ENCODE measurements at regions not wholly inside any gene's neighbourhood (a gene's known extent, or its start where the extent isn't known, plus 50 kb on each side); places are given as distances from the start of the nearest gene placed in this dataset.

DNA sequence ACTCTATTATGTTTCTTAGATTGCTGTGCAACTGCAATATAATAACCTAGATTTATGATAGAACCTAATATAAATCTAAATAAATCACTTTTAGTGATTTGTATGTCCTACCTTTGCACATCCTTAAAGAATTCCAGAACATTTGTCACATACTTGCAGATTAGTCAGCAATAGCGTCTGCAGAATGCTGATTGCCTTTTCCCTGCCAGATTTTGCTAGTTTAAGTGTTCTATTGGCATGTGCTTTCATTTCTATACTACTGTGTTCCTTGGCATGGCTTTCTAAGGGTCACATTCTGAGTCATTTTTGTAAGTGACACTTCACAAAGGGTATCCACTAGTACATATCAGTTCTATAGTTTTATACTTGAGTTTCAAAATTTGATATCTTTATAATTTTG is 303.1 kb upstream of the GIMD1 start:
- Histone ChIP-seq H3K27ac (ENCODE audit: low read depth, low read length) (no peak overlapping the region), H3K36me3 (ENCODE audit: insufficient read depth, low read length) (no peaks in the 10 kb centered on the region), H3K9me3 (ENCODE audit: low read length) (no peaks in the 10 kb centered on the region), H3K9ac (ENCODE audit: low read length) (no peak overlapping the region), H3K4me3 (ENCODE audit: low read depth in 1 of 2, low read length in 2 of 2) (no peak overlapping the region), H3K4me1 (ENCODE audit: insufficient read depth, low read length) (peaks cover 5% of the 10 kb centered on the region), H3K27me3 (ENCODE audit: control insufficient read depth in 1 of 2, insufficient read depth in 2 of 2, low read length in 2 of 2) (no peaks in the 10 kb centered on the region)

DNA sequence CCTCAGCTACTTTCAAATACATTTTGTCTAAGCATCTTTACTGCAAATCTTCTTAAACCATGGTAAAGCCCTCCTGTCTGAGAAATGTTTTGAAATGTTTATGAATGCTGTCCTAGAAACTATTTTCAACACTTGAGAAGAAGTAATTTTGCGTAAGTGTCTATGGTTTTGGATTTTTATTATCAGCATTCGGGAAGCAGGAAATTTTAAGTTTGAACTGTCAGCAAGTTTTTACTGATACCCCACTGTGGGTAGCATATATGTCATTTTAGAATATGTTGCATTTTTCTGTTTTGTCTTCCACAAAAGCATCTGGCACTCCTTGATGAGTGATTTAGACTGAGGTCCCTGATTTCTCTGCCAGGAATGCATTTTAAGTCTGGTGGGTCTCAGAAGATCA is 302.4 kb upstream of the GIMD1 start:
- Histone ChIP-seq H3K4me1 (ENCODE audit: insufficient read depth, low read length) (peaks cover 5% of the 10 kb centered on the region), H3K4me3 (ENCODE audit: low read depth in 1 of 2, low read length in 2 of 2) (no peak overlapping the region), H3K9me3 (ENCODE audit: low read length) (no peaks in the 10 kb centered on the region), H3K36me3 (ENCODE audit: insufficient read depth, low read length) (no peaks in the 10 kb centered on the region), H3K9ac (ENCODE audit: low read length) (no peak overlapping the region), H3K27ac (ENCODE audit: low read depth, low read length) (no peak overlapping the region), H3K27me3 (ENCODE audit: control insufficient read depth in 1 of 2, insufficient read depth in 2 of 2, low read length in 2 of 2) (no peaks in the 10 kb centered on the region)

DNA sequence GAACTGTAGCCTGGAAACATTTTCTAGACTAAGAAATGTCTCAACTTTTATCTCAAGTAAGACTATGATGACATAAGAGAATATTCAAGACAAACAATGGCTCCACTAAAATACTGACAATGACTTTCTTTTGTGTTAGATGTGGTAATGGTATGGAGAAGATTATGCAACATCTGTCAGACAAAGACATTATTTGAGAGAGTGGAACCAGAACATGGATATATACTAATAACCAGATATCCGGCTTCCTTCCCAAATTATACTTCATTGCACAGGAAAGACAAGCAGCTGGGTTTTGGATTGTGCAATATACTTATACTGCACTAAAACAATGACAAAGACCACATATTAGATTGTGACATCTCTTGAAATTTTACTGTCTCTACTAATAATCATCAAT is 290.8 kb upstream of the GIMD1 start:
- Histone ChIP-seq H3K27ac (ENCODE audit: low read depth, low read length) (no peak overlapping the region), H3K36me3 (ENCODE audit: insufficient read depth, low read length) (no peaks in the 10 kb centered on the region), H3K4me1 (ENCODE audit: insufficient read depth, low read length) (no peaks in the 10 kb centered on the region), H3K9ac (ENCODE audit: low read length) (no peak overlapping the region), H3K9me3 (ENCODE audit: low read length) (no peaks in the 10 kb centered on the region), H3K4me3 (ENCODE audit: low read depth in 1 of 2, low read length in 2 of 2) (no peak overlapping the region), H3K27me3 (ENCODE audit: control insufficient read depth in 1 of 2, insufficient read depth in 2 of 2, low read length in 2 of 2) (no peaks in the 10 kb centered on the region)

DNA sequence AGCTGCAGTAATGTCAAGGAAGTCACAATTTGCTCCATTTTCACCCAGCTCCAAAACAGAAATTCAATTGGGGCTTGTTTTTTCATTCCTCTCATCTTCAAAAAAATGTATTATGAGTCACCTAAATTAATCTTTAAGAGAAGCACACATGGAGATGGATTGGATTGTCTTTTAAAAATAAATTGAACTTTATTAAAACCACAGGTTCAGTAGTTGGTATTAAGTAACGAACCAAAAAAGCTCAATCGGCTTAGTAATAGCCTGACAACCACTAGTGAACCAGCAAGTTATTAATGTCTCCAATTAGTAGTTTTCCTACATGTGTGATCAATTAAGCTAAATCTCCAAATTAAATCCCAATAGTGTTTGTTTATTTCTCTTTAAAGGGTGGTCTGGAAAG is 283.5 kb upstream of the GIMD1 start:
- Histone ChIP-seq H3K9me3 (ENCODE audit: low read length) (no peaks in the 10 kb centered on the region), H3K27ac (ENCODE audit: low read depth, low read length) (no peak overlapping the region), H3K4me1 (ENCODE audit: insufficient read depth, low read length) (no peaks in the 10 kb centered on the region), H3K4me3 (ENCODE audit: low read depth in 1 of 2, low read length in 2 of 2) (no peak overlapping the region), H3K9ac (ENCODE audit: low read length) (no peak overlapping the region), H3K36me3 (ENCODE audit: insufficient read depth, low read length) (no peaks in the 10 kb centered on the region), H3K27me3 (ENCODE audit: control insufficient read depth in 1 of 2, insufficient read depth in 2 of 2, low read length in 2 of 2) (no peaks in the 10 kb centered on the region)

DNA sequence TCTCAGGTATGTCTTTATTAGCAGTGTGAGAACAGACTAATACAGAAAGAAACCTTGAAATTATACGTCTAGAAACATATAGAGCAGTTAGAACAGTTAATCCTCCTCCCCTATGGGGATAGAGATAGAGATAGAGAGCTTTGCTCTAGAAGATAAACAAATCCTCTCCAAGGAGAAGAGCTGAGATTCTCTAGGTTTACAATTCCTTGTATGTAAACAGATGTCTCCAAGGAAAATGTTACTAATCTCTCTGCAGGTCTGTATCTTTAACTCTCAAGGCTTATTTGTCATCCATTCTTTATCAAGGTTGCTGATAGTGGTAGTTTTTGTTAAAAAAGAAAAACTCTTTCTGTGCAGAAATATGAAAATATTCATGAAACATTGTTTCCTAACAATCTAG is 282.1 kb upstream of the GIMD1 start:
- H3K9me3 ChIP-seq (ENCODE audit: low read length) = no peaks in the 10 kb centered on the region
- H3K4me3 ChIP-seq (ENCODE audit: low read depth in 1 of 2, low read length in 2 of 2) = no peak overlapping the region

DNA sequence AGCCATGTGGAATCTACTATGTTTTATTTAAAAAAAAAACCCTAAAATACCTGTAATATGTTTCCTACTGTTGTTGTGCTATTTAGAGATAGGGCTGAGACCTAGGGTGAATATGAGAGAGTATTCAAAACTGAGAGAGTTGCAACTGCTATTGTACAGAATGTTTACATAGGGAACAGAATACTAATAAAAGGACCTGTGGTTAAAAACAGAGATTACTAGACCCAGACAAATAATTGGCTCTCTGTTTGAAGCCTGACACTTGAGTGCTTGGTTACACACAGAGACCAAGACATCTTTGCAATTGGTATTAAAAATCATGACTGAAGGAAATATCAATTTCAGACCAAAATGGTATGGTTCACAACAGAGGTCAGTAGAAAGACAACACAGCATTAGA is 278.9 kb upstream of the GIMD1 start:
- Histone ChIP-seq H3K27ac (ENCODE audit: low read depth, low read length) (no peak overlapping the region), H3K9ac (ENCODE audit: low read length) (no peak overlapping the region), H3K4me3 (ENCODE audit: low read depth in 1 of 2, low read length in 2 of 2) (no peak overlapping the region), H3K36me3 (ENCODE audit: insufficient read depth, low read length) (no peaks in the 10 kb centered on the region), H3K4me1 (ENCODE audit: insufficient read depth, low read length) (no peaks in the 10 kb centered on the region), H3K27me3 (ENCODE audit: control insufficient read depth in 1 of 2, insufficient read depth in 2 of 2, low read length in 2 of 2) (no peaks in the 10 kb centered on the region), H3K9me3 (ENCODE audit: low read length) (no peaks in the 10 kb centered on the region)

More for the DNA sequence above, 282.1 kb upstream of the GIMD1 start:
- H3K4me1 ChIP-seq (ENCODE audit: insufficient read depth, low read length) = no peaks in the 10 kb centered on the region
- no peak overlapping the region for H3K27ac ChIP-seq (ENCODE audit: low read depth, low read length)
- no peak overlapping the region for H3K9ac ChIP-seq (ENCODE audit: low read length)
- H3K36me3 ChIP-seq (ENCODE audit: insufficient read depth, low read length) = no peaks in the 10 kb centered on the region
- no peaks in the 10 kb centered on the region for H3K27me3 ChIP-seq (ENCODE audit: control insufficient read depth in 1 of 2, insufficient read depth in 2 of 2, low read length in 2 of 2)

DNA sequence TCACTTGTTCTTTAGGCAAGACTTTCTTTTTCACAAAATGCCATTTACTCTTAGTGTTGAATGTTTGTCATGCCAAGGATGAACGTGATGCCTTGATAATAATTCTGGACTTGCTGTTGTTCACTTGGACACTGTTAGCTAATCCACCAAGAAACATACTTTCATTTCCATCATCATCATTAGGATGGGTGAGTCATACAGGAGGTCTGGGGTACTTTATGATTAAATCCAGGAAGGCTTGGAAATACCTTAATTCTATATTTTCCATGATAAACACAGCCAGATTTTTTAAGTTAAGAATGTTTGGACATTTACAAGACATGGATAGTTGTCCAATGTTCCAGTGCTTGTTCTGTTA is 260.7 kb upstream of the GIMD1 start:
- Histone ChIP-seq H3K36me3 (ENCODE audit: insufficient read depth, low read length) (no peaks in the 10 kb centered on the region), H3K9ac (ENCODE audit: low read length) (no peak overlapping the region), H3K27ac (ENCODE audit: low read depth, low read length) (no peak overlapping the region), H3K4me1 (ENCODE audit: insufficient read depth, low read length) (peaks cover 8% of the 10 kb centered on the region), H3K9me3 (ENCODE audit: low read length) (no peaks in the 10 kb centered on the region), H3K4me3 (ENCODE audit: low read depth in 1 of 2, low read length in 2 of 2) (no peak overlapping the region), H3K27me3 (ENCODE audit: control insufficient read depth in 1 of 2, insufficient read depth in 2 of 2, low read length in 2 of 2) (no peaks in the 10 kb centered on the region)

DNA sequence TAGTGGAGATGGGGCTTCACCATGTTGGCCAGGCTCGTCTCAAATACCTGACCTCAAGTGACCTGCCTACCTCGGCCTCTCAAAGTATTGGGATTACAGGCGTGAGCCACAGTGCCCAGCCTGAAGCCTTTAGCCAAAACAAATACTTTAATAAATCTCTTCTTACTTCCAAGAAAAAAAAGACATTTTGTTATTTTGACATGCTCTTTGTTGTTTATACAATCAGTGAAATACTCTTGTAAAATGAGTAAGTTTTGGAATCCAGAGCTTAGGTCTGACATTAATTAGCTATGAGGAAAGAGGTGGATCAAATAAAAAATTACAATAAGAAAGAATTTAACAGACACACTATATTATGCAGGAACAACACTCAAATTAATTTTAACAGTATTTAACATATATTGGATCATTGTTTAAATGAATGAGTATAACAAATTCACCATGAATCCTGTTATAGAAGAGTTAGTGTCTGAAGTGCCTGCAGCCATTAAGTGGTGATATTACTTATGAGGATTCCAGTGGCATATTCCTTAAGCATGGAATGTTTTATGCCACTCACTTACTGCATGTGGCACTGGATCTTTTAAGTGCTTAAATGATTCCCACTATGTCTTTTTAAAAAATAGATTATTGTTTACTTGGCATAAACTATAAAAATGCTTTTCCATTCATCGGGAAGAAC is 260.1 kb upstream of the GIMD1 start:
- no peaks in the 10 kb centered on the region for H3K27me3 ChIP-seq (ENCODE audit: control insufficient read depth in 1 of 2, insufficient read depth in 2 of 2, low read length in 2 of 2)
- no peak overlapping the region for H3K4me3 ChIP-seq (ENCODE audit: low read depth in 1 of 2, low read length in 2 of 2)
- peaks cover 8% of the 10 kb centered on the region for H3K4me1 ChIP-seq (ENCODE audit: insufficient read depth, low read length)
- H3K36me3 ChIP-seq (ENCODE audit: insufficient read depth, low read length) = no peaks in the 10 kb centered on the region
- H3K27ac ChIP-seq (ENCODE audit: low read depth, low read length) = no peak overlapping the region
- H3K9me3 ChIP-seq (ENCODE audit: low read length) = no peaks in the 10 kb centered on the region
- no peak overlapping the region for H3K9ac ChIP-seq (ENCODE audit: low read length)

DNA sequence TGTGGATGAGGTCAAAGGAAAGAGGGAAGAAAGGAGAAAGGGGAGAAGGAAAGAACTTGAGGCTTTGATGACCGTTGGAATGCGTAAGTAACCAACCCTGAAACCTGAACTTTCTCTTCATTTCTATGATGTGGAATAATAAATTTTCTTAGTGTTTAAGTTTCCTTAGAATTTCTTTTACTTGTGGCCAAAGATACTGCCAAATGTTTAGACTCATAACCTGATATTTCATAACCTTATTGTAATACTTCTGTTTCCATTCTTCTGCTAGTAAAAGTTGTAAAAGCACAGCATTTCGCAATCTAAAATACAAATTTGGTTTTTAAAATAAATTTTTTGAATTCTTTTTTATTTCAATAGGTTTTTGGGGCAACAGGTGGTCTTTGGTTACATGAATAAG is 258.5 kb upstream of the GIMD1 start:
- H3K4me1 ChIP-seq (ENCODE audit: insufficient read depth, low read length) = peaks cover 8% of the 10 kb centered on the region
- no peak overlapping the region for H3K27ac ChIP-seq (ENCODE audit: low read depth, low read length)
- H3K36me3 ChIP-seq (ENCODE audit: insufficient read depth, low read length) = no peaks in the 10 kb centered on the region
- no peak overlapping the region for H3K9ac ChIP-seq (ENCODE audit: low read length)
- H3K9me3 ChIP-seq (ENCODE audit: low read length) = no peaks in the 10 kb centered on the region
- no peaks in the 10 kb centered on the region for H3K27me3 ChIP-seq (ENCODE audit: control insufficient read depth in 1 of 2, insufficient read depth in 2 of 2, low read length in 2 of 2)
- H3K4me3 ChIP-seq (ENCODE audit: low read depth in 1 of 2, low read length in 2 of 2) = no peak overlapping the region

DNA sequence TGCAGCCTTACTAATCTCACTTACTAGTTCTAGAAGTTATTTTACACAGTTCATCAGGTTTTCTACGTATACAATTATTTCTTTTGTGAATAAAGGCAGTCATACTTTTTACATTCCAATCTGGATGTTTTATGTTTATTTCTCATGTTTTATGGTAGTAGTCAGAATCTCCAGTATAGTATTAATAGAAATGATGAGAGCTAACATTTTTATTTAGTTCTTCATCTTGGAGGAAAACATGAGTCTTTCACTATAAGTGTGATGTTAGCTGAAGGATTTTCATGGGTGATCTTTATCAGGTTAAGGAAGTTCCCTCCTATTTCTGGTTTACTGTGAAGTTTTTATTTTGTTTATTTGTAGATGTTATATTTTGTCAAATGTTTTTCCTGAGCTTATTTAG is 256.1 kb upstream of the GIMD1 start:
- Histone ChIP-seq H3K4me1 (ENCODE audit: insufficient read depth, low read length) (peaks cover 8% of the 10 kb centered on the region), H3K36me3 (ENCODE audit: insufficient read depth, low read length) (no peaks in the 10 kb centered on the region), H3K27me3 (ENCODE audit: control insufficient read depth in 1 of 2, insufficient read depth in 2 of 2, low read length in 2 of 2) (no peaks in the 10 kb centered on the region), H3K9ac (ENCODE audit: low read length) (no peak overlapping the region), H3K27ac (ENCODE audit: low read depth, low read length) (no peak overlapping the region), H3K9me3 (ENCODE audit: low read length) (no peaks in the 10 kb centered on the region), H3K4me3 (ENCODE audit: low read depth in 1 of 2, low read length in 2 of 2) (no peak overlapping the region)

DNA sequence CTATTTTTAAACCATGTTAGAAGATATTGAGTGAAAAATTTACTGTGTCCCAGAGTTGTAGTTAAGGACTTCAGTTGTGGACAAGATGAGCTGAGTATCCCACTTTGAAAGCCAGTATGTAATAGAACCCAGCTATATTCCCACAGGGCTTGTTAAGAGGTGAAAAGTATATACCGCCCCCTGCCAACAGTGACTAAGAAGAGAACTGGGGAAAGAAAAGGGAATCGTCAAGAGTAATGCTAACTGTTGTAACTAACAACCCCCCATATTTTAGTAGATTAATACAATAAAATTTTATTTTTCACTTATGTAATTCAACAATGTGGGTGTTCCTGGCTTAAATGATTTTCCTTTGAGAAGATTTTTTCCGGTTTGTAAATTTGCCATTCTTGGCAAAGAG is 250.4 kb upstream of the GIMD1 start:
- no peaks in the 10 kb centered on the region for H3K9me3 ChIP-seq (ENCODE audit: low read length)
- no peaks in the 10 kb centered on the region for H3K36me3 ChIP-seq (ENCODE audit: insufficient read depth, low read length)
- H3K4me3 ChIP-seq (ENCODE audit: low read depth in 1 of 2, low read length in 2 of 2) = no peak overlapping the region
- peaks cover 4% of the 10 kb centered on the region for H3K4me1 ChIP-seq (ENCODE audit: insufficient read depth, low read length)
- no peaks in the 10 kb centered on the region for H3K27me3 ChIP-seq (ENCODE audit: control insufficient read depth in 1 of 2, insufficient read depth in 2 of 2, low read length in 2 of 2)
- no peak overlapping the region for H3K9ac ChIP-seq (ENCODE audit: low read length)
- no peak overlapping the region for H3K27ac ChIP-seq (ENCODE audit: low read depth, low read length)

DNA sequence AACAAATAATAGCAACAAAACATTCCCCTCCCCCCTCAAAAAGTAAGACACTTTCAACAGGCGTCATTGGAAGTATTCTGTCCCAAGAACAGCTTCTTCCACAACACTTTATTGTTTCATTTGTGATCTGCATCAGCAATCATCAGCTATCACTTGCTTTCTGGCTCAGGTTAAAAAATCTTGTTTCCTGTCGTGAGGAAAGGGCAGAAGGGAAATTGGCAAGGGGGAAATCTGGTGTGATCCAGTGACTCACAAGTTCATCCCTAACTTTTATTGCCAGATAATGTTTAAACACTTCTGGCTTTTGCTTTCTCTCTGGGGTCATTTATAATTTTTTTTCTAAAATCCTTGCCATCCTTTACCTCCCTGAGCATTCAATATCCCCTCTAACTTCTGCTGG is 247.4 kb upstream of the GIMD1 start:
- Histone ChIP-seq H3K36me3 (ENCODE audit: insufficient read depth, low read length) (no peaks in the 10 kb centered on the region), H3K4me1 (ENCODE audit: insufficient read depth, low read length) (peaks cover 4% of the 10 kb centered on the region), H3K4me3 (ENCODE audit: low read depth in 1 of 2, low read length in 2 of 2) (no peak overlapping the region), H3K9ac (ENCODE audit: low read length) (no peak overlapping the region), H3K9me3 (ENCODE audit: low read length) (no peaks in the 10 kb centered on the region), H3K27me3 (ENCODE audit: control insufficient read depth in 1 of 2, insufficient read depth in 2 of 2, low read length in 2 of 2) (no peaks in the 10 kb centered on the region), H3K27ac (ENCODE audit: low read depth, low read length) (no peak overlapping the region)

Measured in muscle layer of colon (tissue), 2 donors.